HG02840 (cell line): ENCODE measurements at regions not wholly inside any gene's neighbourhood (a gene's known extent, or its start where the extent isn't known, plus 50 kb on each side); places are given as distances from the start of the nearest gene placed in this dataset.
"Not testable (repeated sequence)": the region's sequence is repeated elsewhere in the genome, so short reads cannot be mapped to it uniquely, and the experiment has no call there.

Source experiments
- ATAC-seq: cut with Tn5 transposase; IDR thresholded peaks from one replicate; pipeline ENCODE4 v1.9.1; 2021; ENCODE audit warnings: mild to moderate bottlenecking, moderate library complexity, moderate number of reproducible peaks; ENCODE audit not compliant: unreplicated experiment, low FRiP score

DNA sequence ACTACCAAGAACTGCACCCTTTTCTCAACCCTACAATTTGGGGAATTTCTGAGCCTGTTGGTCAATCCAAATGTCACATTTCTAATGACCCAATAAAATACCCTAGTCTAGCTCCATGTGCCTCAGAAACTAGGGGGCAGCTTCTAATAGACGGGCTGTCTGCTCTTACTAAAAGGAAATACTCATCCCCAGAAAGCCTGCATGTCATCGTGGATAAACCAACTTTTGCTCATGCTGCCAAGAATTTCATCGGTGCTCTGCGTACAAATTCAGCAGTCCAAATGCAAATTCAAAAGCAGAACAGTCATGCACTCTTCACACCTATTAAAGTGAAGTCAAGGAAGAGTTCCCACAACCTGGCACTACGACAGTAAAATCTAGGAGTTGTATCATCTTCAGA is 377.3 kb downstream of the LNPK start:
- no peak for ATAC-seq

DNA sequence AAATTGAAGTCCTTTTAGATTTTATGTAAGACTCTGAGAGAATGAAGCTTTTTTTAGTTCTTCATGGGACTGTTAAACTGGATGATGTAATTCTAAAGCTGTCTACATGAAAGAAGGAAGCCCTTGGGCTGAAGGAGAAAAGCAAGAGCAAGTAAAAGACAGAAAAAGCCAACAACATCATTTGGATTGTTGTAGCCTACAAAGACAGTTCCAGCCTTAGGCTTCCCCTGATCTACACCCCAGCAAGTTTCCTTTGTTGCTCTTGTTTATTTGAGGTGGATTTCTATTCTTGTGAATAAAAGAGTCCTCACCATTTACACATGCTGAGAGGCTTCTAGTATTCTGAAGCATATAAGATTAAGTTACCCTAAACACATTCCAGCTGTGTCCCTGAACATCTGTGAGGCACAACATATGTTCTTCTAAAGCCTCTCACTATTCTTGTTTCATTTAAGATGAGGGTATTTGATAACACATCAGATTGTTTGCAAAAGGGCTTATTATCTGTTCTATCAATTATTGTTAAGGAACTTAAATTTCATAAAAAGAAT is 377.8 kb downstream of the LNPK start:
- ATAC-seq: no peak

DNA sequence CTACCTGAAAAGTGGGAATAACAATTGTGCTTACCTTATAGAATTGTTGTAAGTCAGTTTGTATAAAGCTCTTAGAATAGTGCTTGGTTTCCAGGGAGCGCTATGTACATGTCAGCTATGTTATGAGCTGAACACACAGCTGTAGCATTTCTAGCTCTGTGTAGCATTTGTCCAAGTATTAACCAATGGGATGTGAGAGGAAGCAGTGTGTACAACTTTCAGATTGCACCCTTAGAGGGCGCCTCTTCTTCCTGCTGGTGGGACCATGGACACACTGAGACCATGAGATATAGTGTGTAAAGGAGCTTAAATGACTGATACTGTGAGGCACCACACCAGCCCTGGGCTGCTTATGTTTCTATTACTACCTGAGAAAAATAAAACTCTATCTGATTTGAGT is 380.2 kb downstream of the LNPK start:
- ATAC-seq: no peak

DNA sequence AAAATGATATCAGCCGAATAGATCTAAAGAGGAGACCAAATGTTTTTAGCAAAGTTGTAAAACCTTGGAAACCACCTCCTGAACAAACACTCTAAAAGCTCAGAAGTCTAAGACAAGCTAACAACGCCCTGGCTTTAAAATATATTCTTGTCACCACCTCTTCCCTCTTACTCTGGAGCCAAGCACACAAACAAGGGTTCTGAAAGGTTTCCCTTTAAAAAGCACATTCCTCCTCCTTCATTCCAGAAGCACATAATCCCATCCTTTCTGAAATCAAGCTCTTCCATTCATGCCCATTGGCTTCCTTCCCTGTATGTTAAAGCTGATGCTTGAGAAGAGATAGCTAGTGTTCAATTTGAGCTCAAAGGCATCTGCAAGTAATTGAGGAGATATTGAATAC is 382.0 kb downstream of the LNPK start:
- no peak for ATAC-seq

DNA sequence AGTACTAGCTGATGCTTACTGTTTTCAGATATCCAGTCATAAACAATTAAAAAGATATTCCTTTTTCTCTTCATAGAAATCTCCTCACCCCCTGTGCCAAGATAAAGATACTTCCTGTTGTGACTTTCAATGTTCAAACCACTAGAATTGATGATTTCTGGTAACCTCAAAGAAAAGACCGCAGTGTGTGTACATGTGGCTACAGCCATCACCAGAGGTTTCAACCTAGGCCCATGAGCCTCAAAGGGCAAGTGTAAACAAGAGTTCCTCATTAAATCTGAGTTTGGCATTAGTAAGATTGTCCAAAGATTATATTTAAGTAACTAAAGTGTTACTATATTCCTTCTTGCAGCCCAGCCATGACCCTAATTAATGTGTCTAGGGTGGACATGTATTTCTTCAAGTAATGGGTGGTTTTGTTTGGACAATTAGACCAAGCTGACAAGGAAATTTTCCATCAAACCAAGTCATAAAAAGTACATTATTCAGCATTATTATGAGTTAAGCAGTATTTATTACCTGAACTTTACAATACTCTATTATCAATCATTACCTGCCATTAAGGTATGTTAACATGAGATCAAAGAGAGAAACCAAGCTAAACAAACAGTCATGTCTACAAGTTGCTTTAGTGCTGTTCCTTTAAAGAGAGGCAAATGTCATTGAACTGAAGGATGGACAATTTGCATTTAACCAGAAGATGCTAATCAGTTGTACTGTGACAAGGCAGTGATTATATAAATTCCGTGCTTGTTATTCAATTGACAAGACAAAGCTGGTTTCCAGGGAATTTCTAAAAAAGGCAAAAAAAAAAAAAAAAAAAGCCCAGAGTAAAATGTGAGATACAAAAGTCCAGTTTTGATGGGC is 382.7 kb downstream of the LNPK start:
- ATAC-seq: no peak

DNA sequence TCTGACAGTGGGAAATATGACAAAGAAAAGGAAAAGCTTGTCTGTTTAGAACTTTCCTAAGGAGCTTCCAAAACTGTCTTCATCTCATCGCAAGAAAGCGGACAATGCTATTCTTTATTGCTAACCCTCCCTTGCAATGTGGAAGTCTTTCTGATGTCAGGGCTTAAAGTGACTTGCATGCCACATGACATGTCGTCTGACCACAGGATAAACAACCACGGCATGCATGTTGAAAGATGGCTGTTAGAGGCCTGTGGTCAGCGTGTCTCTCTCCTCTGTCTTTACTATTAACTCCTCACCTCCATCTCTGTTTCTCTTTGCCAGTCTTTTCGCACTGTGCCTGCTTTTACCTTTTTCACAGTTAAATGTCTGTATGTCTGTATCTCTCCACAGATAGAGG is 389.8 kb downstream of the LNPK start:
- no peak for ATAC-seq

DNA sequence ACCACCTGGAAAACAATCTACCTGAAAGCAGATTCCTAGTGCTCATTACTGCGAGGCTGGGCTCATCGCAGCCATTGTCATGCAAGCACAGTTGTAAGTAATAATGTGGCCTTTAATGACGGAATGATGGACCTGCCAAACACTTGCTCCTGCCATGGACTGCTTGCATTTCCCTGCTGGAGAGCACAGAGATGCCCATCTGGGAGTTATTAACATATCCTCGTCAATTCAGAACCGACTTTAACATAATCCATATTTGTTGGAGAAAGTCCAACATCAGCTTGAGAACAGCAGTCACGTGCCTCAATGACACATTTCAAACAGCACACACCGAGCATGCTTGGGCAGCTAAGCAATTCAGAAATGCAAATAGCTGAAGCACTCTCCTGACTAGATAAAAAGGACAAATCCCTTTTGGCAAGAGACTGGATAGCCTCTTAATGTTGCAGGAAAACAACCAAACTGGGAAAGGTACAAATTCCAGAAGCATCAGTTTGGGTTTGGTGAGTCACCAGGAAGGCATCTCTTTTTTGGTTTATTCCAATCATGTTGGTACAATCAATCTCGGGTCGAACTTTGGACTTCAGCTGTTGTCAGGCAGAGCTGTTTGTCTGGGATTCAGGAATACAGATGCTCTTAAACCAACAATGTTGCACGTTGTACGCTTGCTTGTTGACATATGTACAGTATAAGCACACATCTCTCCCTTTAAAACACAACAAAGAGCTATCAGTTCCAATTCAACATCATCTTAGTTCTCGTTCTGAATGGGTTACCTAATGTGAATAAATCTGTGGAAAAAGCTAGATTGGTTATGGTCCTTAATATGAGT is 395.8 kb downstream of the LNPK start:
- ATAC-seq: no peak

DNA sequence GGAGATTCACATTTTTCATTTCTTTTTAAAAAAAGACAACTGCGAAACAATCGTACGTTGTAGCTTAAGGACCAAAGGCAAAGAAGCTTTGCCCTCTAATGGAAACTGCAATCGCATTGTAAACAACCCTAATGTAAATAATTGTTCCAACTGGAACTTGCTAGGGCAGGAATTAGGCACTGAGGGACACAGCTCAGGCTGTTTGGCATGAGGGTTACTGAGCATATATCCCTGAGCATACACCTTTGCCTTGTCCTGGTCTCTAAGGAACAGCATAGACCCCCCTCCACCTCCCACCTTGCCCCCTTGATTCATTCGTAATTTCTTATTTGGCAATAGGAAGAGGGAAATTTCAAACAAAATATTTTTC is 396.4 kb downstream of the LNPK start:
- ATAC-seq: no peak

DNA sequence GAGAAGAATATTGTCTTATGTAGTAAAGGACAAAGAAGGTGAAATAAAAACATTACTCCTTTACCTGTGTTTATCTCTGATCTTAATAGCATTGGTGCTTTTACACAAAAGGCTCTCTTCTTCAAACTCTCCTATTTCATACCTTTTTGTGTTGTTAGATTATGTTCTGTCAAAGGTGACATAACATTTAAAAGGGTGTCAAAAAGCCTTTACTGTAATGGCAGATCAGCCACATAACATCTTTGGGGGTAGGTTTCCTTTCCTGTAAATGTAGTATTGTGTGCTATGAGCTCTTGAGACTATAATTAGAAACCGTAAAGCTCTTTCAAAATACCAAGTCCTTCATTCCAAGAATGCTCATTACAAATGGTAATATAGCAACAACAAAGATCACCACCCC is 400.1 kb downstream of the LNPK start:
- no peak for ATAC-seq

DNA sequence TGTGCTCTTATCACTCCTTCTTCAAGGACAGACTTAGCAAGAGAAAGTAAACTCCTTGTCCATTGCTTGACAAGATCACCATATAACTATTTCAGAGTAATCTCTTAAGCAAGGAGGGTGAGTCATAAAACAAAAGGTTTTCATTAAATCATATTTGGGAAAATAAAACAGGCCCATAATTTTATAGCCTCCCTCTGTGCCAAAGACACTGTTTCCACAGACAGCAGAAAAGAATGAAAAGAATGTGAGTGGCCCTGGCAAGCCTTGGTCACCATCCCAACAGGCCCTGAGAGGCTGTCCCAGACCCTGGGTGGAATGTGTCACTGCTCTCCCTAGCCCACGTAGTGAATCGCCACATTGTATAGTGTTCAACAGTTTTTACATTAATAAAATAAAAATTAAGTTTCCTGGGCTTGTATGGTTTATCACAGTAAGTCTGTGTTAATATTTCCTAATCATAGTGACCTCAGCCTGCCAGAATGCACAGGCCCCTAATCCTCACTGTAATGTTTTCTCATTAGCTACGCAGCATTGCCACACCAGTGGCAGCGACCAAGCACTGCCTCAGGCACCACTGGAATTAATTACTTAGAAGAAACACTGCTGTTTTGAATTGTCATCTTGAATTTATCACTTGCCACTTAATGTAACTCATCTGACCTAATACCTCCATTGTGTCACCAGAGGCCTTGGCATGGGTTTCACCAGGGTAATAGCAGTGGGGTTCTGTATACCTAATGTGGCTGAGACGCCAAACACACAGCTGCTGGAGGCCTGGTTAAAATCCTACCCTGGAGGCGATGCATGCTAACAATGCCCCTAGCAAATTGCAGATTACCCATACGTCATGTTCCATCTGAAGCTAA is 401.9 kb downstream of the LNPK start:
- ATAC-seq: no peak

DNA sequence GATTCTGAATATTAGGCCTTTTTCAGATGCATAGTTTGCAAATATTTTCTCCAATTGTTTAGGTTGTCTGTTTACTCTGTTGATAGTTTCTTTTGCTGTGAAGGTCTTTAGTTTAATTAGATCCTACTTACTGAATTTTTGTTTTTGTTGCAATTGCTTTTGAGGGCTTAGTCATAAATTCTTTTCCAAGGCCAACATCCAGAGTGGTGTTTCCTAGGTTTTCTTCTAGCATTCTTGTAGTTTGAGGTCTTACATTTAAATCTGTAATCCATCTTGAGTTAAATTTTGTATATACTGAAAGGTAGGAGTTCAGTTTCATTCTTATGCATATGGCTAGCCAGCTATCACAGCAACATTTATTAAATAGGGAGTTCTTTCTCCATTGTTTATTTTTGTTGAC is 404.8 kb downstream of the LNPK start:
- ATAC-seq: no peak

DNA sequence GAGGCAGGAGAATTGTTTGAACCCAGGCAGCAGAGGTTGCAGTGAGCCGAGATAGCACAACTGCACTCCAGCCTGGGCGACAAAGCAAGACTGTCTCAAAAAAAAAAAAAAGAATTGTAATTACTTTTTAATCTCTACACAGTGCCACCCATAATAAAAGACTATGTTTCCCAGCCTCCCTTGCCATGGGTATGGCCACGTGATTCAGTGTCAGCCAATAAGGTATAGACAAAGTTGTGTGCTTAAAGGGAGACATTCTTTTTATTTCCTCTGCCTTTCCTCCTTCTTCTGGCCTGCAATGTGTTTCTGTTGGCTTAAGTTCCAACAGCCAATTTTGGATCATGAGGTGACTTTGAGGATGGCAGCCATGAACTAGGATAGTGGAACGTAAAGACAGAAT is 406.9 kb downstream of the LNPK start:
- no peak for ATAC-seq

DNA sequence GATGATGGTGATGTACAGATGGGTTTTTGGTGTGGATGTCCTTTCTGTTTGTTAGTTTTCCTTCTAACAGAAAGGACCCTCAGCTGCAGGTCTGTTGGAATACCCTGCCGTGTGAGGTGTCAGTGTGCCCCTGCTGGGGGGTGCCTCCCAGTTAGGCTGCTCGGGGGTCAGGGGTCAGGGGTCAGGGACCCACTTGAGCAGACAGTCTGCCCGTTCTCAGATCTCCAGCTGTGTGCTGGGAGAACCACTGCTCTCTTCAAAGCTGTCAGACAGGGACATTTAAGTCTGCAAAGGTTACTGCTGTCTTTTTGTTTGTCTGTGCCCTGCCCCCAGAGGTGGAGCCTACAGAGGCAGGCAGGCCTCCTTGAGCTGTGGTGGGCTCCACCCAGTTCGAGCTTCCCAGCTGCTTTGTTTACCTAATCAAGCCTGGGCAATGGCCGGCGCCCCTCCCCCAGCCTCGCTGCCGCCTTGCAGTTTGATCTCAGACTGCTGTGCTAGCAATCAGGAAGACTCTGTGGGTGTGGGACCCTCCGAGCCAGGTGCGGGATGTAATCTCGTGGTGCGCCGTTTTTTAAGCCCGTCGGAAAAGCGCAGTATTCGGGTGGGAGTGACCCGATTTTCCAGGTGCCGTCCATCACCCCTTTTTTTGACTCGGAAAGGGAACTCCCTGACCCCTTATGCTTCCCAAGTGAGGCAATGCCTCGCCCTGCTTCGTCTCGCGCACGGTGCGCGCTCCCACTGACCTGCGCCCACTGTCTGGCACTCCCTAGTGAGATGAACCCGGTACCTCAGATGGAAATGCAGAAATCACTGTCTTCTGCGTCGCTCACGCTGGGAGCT is 408.2 kb downstream of the LNPK start:
- not testable (repeated sequence) for ATAC-seq

DNA sequence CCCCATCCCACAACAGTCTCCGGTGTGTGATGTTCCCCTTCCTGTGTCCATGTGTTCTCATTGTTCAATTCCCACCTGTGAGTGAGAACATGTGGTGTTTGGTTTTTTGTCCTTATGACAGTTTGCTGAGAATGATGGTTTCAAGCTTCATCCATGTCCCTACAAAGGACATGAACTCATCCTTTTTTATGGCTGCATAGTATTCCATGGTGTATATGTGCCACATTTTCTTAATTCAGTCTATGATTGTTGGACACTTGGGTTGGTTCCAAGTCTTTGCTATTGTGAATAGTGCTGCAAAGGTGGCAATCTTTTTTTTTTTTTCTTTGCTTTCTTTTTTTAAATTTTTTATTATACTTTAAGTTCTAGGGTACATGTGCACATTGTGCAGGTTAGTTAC is 406.7 kb upstream of the ATP5MC3 start:
- not testable (repeated sequence) for ATAC-seq

DNA sequence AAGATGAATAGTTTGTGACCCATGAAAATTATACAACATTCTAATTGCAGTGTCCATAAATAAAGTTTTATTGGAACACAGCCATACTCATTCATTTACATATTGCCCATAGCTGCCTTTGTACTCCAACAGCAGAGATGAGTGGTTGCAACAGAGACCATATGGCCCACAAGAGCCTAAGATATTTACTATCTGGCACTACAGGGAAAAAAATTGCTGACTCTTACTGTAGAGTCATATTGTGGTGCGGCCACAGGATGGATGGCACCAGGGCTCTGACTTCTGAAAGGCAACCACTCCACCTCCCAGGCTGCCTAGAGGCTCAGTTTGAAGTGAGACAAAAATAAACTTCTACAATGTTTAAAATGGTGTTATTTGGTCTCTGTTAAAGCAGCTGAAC is 404.0 kb upstream of the ATP5MC3 start:
- ATAC-seq: no peak

DNA sequence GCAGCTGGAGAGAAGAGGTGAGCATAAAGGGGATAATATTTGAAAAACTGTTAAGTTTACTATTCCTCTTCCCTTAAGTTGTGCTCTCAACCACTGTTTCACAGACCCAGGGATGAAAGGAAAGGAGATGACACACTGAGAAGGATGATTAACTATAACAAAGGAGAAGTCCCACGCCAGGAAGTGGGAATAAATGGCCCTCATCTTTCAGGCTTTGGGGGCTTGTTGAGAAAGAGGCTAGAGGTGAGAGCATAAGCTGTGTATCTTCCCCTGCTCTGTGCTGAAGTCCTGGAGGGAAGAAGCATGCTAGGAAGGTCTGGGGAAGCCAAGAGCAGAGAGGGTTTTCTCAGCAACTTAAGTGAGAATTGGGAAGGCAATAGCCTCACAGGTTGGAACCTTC is 399.1 kb upstream of the ATP5MC3 start:
- ATAC-seq: no peak

DNA sequence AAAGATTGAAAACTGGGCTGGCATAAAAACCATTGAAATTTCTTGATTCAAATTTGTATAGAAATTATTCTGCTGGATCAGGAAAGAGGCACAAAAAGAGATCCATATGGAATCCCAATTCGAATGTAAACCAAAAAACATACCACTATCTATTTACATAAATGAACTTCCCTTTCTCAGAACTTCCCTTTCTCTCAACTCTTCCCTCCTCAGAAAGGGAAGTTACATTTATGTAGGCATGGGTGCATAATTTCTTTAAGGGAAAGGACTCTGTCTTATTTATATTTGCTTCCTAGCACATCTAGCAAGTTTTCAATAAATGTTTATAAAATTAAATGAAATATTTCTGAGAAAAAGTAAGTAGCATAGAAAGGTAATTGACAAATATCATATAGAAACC is 398.1 kb upstream of the ATP5MC3 start:
- no peak for ATAC-seq

DNA sequence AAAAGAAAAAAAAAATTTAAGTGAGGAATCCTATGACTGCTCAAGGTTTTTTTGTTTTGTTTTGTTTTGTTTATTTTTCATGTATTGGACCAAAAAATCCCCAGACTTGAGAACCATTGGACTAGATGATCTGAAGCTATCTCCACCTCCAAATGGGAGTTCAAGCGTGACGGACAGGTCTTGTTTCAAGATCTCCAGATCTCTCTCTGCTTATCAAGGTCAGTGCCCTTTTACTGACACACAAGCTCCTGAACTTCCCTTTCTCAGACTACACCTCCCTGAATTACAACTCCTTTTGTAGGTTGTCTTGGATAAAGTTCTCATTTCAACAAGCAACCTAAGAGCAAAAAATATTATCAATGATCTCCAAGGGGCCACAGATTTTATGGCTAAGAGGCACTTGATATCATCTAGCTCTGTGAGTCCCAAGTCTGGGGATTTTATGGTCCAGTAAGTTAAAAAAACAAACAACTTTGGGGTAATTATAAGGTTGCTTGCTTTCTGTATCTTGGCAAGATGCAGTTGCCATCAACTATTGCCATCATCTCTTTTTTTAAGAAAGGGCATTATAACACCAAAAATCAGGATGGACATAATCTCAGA is 396.0 kb upstream of the ATP5MC3 start:
- no peak for ATAC-seq

DNA sequence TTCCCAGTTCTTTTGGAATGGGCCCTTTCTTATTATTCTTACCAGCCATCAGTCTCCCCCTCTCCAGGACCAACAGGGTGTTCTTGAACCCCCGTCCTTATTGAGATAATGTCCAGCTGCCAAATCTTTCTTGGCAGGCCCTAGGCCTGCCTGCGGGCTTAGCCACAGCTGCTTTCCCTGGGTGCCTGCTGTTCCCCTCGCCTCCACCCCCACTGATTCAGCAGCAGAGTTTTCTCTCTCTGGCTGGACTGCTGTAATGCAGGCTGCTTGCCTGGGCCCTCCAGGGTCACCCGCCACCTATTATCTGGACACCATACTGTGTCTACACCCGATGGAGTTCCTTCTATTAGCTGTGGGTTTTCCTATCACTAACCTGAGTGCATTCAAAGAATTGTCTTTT is 395.4 kb upstream of the ATP5MC3 start:
- no peak for ATAC-seq
